ENCODE measurements at regions not wholly inside any gene's neighbourhood (a gene's known extent, or its start where the extent isn't known, plus 50 kb on each side); places are given as distances from the start of the nearest gene placed in this dataset.

DNA sequence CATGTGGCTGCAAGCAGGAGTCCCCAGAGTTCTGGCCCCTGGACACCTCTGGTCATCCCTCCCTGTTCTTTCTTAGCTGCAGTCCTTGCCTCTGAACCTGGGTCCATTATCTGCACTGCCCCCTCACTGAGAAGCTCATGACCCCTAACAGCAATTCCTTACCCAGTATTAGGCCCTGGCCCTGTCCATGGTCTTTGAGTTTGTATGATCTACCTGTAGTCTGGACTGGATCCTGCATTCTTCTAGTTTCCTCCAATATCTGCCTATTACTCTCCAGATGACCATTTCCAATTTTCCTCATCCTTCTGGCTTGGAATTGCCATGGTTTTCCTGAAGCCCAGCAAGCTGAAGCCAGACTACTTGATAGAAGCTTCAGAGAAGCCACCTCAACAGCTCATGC, 302.4 kb upstream of the HS6ST1 start:
- H3K4me3 ChIP-seq: no peak overlapping the region
- no peaks in the 10 kb centered on the region for H3K4me1 ChIP-seq (ENCODE audit: insufficient read depth)
- TF ChIP-seq, protein P1, sequence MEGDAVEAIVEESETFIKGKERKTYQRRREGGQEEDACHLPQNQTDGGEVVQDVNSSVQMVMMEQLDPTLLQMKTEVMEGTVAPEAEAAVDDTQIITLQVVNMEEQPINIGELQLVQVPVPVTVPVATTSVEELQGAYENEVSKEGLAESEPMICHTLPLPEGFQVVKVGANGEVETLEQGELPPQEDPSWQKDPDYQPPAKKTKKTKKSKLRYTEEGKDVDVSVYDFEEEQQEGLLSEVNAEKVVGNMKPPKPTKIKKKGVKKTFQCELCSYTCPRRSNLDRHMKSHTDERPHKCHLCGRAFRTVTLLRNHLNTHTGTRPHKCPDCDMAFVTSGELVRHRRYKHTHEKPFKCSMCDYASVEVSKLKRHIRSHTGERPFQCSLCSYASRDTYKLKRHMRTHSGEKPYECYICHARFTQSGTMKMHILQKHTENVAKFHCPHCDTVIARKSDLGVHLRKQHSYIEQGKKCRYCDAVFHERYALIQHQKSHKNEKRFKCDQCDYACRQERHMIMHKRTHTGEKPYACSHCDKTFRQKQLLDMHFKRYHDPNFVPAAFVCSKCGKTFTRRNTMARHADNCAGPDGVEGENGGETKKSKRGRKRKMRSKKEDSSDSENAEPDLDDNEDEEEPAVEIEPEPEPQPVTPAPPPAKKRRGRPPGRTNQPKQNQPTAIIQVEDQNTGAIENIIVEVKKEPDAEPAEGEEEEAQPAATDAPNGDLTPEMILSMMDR (IDR thresholded peaks at IDR 0.05): no peak
- no peak for TF ChIP-seq EP300 (IDR thresholded peaks at IDR 0.05)
- no peak for TF ChIP-seq POLR2A (IDR thresholded peaks at IDR 0.05)
- no peaks in the 10 kb centered on the region for H3K9me3 ChIP-seq
- no peak overlapping the region for H3K27ac ChIP-seq
- no peaks in the 10 kb centered on the region for H3K36me3 ChIP-seq
- intact Hi-C loops (cut with DNase I): no loop called here
- DNase-seq: no peak
- no peaks in the 10 kb centered on the region for H3K27me3 ChIP-seq

DNA sequence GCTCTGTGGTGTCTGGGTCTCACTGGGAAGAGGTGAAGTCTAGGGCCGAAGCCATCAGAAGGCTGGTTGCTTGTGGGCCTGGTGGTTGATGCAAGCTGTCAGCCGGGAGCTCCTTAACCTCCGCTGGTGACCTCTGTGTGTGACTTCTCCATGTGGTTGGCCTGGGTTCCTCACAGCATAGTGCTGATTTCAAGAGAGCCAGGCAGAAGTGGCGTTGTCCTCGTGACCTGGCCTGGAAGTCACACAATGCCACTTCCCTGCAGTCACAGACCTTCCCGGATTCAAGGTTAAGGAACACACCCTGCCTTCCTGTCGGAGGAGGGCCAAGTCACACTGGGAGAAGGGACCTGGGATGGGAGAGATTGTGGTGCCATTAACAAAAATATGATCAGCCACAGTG, 303.7 kb upstream of the HS6ST1 start:
- no peak for DNase-seq
- Histone ChIP-seq H3K4me1 (ENCODE audit: insufficient read depth) (no peaks in the 10 kb centered on the region), H3K36me3 (no peaks in the 10 kb centered on the region), H3K4me3 (no peak overlapping the region), H3K27me3 (no peaks in the 10 kb centered on the region), H3K9me3 (no peaks in the 10 kb centered on the region), H3K27ac (no peak overlapping the region)
- WGBS, 3 donors: 94 to 97% (median 95%) methylated on average over 7 of the region's 7 CpGs
- intact Hi-C loops (cut with DNase I): no loop called here
- TF ChIP-seq, protein P1 (IDR thresholded peaks at IDR 0.05): no peak
- no peak for TF ChIP-seq EP300 (IDR thresholded peaks at IDR 0.05)
- no peak for TF ChIP-seq POLR2A (IDR thresholded peaks at IDR 0.05)

DNA sequence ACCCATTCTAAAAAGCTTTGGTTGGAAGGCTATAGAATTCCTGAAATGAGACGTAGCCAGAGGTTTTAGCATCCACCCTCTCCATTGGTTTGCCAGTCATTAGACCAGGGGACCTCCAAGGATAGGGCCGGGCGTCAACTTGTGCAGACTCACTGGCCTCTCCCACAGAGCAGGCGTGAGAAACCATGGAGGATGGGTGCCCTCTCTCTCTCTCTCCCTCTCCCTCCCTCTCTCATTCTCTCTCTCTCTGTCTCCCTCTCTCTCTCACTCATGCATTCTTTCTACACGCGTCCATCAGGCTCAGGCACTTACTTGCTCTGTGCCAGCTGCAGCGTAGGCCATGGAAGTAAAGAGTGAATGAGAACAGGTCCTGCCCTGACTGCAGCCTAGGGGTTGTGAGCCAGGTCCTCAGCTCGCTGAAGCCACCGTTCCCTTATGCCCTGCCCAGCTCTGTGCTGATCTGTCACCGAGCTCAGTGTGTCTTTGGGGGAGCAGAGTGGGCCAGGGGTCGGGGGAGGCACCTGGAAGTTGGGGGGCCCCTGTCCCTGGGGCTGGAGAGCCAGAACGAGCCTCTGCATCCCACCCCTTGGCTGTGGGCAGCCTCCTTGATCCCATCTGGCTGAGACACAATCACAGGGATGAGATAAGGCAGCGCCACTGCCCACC, 304.4 kb upstream of the HS6ST1 start:
- no peak for DNase-seq

DNA sequence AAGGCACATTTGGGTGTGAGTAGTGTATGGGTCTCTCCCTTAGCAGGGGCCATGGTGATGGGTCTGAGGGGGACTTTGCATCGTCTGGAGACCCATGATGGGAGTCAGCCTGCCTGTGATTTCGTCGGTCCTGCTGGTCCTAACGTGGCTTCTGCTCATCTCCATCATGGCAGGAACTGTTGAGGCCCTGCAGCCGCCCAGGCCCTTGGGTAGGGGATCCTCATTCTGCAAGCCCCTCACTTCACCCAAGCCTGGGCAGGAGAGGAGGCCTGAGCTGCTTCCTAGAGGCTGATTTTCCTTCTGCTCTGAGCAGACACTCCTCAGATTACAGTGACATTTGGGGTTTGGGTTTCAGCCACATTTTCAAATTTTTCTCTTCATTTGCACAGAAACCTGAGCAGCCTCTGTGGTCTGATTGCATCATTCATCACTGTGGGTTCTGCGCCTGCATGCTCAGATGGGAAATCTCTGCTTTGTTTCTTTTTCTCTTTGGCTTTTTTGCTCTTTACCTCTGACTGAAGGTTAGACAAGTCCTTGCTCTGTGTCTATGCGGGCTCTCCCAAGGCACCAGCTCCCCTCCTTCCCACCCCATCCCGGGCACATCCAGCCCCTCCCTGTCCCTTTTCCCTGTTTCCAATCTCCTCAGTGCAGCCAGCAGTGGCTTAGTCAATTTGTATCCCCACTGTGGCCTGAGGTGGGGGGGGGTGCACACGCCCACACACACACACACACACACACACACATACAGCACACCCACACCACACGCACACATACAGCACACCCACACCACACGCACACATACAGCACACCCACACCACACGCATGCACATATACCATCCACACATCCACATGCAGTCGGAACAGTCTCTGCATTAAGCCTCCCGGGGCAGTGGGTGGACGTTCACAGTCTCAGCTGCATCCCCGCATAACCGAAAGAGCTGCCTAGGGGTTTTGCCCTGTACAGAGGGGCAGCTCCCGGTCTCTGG, 305.4 kb upstream of the HS6ST1 start:
- WGBS, 3 donors: 74 to 76% (median 76%) methylated on average over 18 of the region's 18 CpGs

More for the DNA sequence above, 304.4 kb upstream of the HS6ST1 start:
- Histone ChIP-seq H3K4me1 (ENCODE audit: insufficient read depth) (no peaks in the 10 kb centered on the region), H3K36me3 (no peaks in the 10 kb centered on the region), H3K27me3 (no peaks in the 10 kb centered on the region), H3K4me3 (no peak overlapping the region), H3K27ac (no peak overlapping the region), H3K9me3 (no peaks in the 10 kb centered on the region)
- TF ChIP-seq, protein P1 (IDR thresholded peaks at IDR 0.05): no peak
- TF ChIP-seq EP300 (IDR thresholded peaks at IDR 0.05): no peak
- no peak for TF ChIP-seq POLR2A (IDR thresholded peaks at IDR 0.05)
- 90 to 97% (median 91%) methylated on average over 13 of the region's 13 CpGs for WGBS, 3 donors
- intact Hi-C loops (cut with DNase I): no loop called here

More for the DNA sequence above, 305.4 kb upstream of the HS6ST1 start:
- no peak overlapping the region for H3K4me3 ChIP-seq
- no peaks in the 10 kb centered on the region for H3K36me3 ChIP-seq
- no peaks in the 10 kb centered on the region for H3K27me3 ChIP-seq
- H3K4me1 ChIP-seq (ENCODE audit: insufficient read depth): no peaks in the 10 kb centered on the region
- H3K9me3 ChIP-seq: no peaks in the 10 kb centered on the region
- no peak overlapping the region for H3K27ac ChIP-seq
- TF ChIP-seq POLR2A (IDR thresholded peaks at IDR 0.05) (no peak), EP300 (IDR thresholded peaks at IDR 0.05) (no peak)
- TF ChIP-seq, protein P1 (IDR thresholded peaks at IDR 0.05): no peak
- no peak for DNase-seq
- intact Hi-C loops (cut with DNase I): no loop called here

Data from ovary (tissue), 7 donors.